ENCODE measurements at regions not wholly inside any gene's neighbourhood (a gene's known extent, or its start where the extent isn't known, plus 50 kb on each side); places are given as distances from the start of the nearest gene placed in this dataset.

- no peak for DNase-seq (ENCODE audit: low spot score)
Measured at GRCh38 chr1:199698222-199698621, 329.3 kb upstream of the NR5A2 start.

GRCh38 chr1:199700551-199700950 lies 327.0 kb upstream of the NR5A2 start:
- no peak for DNase-seq (ENCODE audit: low spot score)

- no peak for DNase-seq (ENCODE audit: low spot score)
Measured at GRCh38 chr1:199701726-199702125, 325.8 kb upstream of the NR5A2 start.

- DNase-seq (ENCODE audit: low spot score) = no peak
Measured at GRCh38 chr1:199704231-199704630, 323.3 kb upstream of the NR5A2 start.

- no peak for DNase-seq (ENCODE audit: low spot score)
Measured at GRCh38 chr1:199705825-199706224, 321.7 kb upstream of the NR5A2 start.

- no peak for DNase-seq (ENCODE audit: low spot score)
Measured at GRCh38 chr1:199706826-199707606, 320.5 kb upstream of the NR5A2 start.

GRCh38 chr1:199710974-199711373 lies 316.5 kb upstream of the NR5A2 start:
- no peak for DNase-seq (ENCODE audit: low spot score)

- no peak for DNase-seq (ENCODE audit: low spot score)
Measured at GRCh38 chr1:199716729-199717128, 310.8 kb upstream of the NR5A2 start.

GRCh38 chr1:199719156-199719842 lies 308.2 kb upstream of the NR5A2 start:
- DNase-seq (ENCODE audit: low spot score) = no peak

GRCh38 chr1:199720496-199720895 lies 307.0 kb upstream of the NR5A2 start:
- DNase-seq (ENCODE audit: low spot score) = no peak

GRCh38 chr1:199721001-199721400 lies 306.5 kb upstream of the NR5A2 start:
- no peak for DNase-seq (ENCODE audit: low spot score)

- no peak for DNase-seq (ENCODE audit: low spot score)
Measured at GRCh38 chr1:199723250-199723956, 304.1 kb upstream of the NR5A2 start.

GRCh38 chr1:199724049-199724448 lies 303.5 kb upstream of the NR5A2 start:
- DNase-seq (ENCODE audit: low spot score) = no peak

GRCh38 chr1:199725002-199725565 lies 302.4 kb upstream of the NR5A2 start:
- no peak for DNase-seq (ENCODE audit: low spot score)

GRCh38 chr1:199727682-199728081 lies 299.8 kb upstream of the NR5A2 start:
- no peak for DNase-seq (ENCODE audit: low spot score)

- DNase-seq (ENCODE audit: low spot score) = no peak
Measured at GRCh38 chr1:199728345-199728744, 299.2 kb upstream of the NR5A2 start.

- no peak for DNase-seq (ENCODE audit: low spot score)
Measured at GRCh38 chr1:199733125-199733524, 294.4 kb upstream of the NR5A2 start.

- DNase-seq (ENCODE audit: low spot score) = no peak
Measured at GRCh38 chr1:199734186-199734585, 293.3 kb upstream of the NR5A2 start.

GRCh38 chr1:199735660-199736059 lies 291.9 kb upstream of the NR5A2 start:
- no peak for DNase-seq (ENCODE audit: low spot score)

- no peak for DNase-seq (ENCODE audit: low spot score)
Measured at GRCh38 chr1:199736646-199737045, 290.9 kb upstream of the NR5A2 start.

- no peak for DNase-seq (ENCODE audit: low spot score)
Measured at GRCh38 chr1:199741586-199741985, 285.9 kb upstream of the NR5A2 start.

- no peak for DNase-seq (ENCODE audit: low spot score)
Measured at GRCh38 chr1:199742547-199742946, 285.0 kb upstream of the NR5A2 start.

- no peak for DNase-seq (ENCODE audit: low spot score)
Measured at GRCh38 chr1:199743227-199743626, 284.3 kb upstream of the NR5A2 start.
